Right ventricle myocardium superior (tissue), 1 donor: ENCODE measurements at regions not wholly inside any gene's neighbourhood (a gene's known extent, or its start where the extent isn't known, plus 50 kb on each side); places are given as distances from the start of the nearest gene placed in this dataset.
"Not testable (repeated sequence)": the region's sequence is repeated elsewhere in the genome, so short reads cannot be mapped to it uniquely, and the experiment has no call there.

ENCODE experiments used
- ATAC-seq: fragments of 200-7000 bp; cut with Tn5 transposase; one replicate; pipeline ENCODE4 v1.9.1; 2020; ENCODE audit warnings: mild to moderate bottlenecking; ENCODE audit not compliant: poor library complexity
- DNase-seq: peaks from one replicate; pipeline ENCODE4 v3.0.0-alpha.2; 2020
- intact Hi-C: fragments of 100-400 bp; cut with DNase I; formaldehyde crosslinking; loops from one replicate; pipeline ENCODE4 v1.11.2; 2022
- donor health status: DM: no; HTN: yes; CAD: no; lungs with severe emphysema.

DNA sequence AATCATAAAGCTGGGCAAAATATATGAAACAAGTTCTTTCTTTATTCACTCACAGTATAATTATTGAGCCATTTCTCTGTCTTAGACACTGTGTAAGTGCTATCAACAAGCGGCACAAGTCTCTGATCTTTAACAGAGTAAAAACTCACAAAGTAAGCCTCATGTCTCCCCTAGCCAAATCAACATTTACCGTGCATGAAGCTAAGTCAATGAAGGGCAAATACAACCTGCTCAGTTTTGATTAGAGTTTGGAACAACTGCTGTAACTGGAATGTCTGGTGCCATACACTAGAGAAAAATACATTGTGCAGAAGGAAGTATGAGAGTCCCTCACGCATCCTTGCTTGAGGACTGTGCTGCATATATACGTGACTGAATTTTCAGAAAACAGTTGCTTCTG lies 291.0 kb upstream of the EPHA3 start:
- intact Hi-C loops = no loop called here
- no peak for ATAC-seq
- no peak for DNase-seq

DNA sequence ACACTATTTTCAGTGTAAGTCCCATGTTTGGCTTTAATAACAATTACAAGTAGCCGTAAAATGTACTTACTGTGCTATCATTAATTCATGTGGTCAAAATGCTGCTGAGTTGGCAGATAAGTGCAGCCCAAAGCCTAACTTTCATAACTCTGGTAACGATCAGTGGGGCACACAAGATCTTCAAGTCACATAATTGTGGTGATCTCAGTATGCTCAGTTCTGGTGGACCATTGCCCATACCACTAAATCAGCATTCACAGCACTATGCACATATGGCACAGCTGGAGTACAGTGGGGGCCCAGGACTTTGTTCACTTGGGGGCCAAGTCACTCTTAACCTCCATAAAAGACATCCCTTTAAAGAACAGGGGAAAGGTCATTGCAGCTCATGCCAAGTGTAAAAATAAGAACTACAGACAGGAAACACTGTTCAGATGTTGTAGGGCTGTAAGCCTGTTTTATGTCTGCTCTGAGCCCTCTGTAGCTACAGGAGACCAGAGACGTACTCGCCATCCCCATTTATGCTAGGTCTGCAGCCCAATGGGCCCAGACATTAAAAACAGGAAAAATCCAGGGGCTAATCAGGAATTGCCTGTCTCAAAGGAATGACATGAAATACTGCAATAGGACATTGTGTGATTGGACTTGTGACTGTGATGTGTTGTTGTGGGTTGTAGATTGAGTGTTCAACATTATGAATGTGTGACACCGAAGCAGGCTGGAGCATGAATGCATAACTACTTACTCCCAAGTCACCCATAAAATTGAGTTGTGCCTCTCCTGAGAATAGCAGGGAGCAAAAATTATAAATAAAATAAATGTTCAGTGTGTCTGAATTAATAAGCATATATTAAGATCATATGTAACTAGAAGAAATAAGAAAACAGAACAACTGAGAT lies 282.5 kb upstream of the EPHA3 start:
- DNase-seq = no peak

DNA sequence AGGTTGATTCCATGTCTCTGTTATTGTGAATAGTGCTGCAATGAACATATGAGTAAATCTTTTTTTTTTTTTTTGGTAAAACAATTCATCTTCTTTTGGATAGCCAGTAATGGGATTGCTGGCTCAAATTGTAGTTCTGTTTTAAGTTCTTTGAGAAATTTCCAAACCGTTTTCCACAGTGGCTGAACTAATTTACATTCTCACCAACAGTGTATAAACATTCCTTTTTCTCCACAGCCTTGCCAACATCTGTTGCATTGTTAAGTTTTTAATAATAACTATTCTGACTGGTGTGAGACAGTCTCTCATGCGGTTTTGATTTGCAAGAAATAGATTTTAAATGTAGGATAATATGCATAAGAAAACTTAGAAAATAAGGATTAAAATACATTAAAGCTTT lies 279.0 kb upstream of the EPHA3 start:
- no peak for DNase-seq
- ATAC-seq = no peak
- intact Hi-C loops = no loop called here

More for the DNA sequence above, 282.5 kb upstream of the EPHA3 start:
- intact Hi-C loops = no loop called here
- ATAC-seq = no peak

DNA sequence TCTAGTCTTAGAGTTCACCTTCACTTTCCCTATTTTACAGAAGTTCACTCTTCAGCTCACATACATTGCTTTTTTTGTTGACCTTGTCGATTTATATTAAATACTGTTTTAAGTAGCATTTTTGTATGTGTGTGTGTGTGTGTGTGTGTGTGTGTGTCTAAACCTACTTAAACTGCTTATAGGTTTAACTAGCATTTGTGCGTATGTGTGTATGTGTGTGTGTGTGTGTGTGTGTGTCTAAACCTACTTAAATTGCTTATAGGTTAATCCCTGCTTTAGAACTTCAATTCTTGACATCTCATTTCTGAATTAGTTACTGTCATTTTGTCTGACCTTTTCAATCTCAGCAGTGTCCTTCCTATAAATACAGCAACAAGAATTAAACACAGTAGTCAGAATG lies 254.8 kb upstream of the EPHA3 start:
- DNase-seq = no peak

DNA sequence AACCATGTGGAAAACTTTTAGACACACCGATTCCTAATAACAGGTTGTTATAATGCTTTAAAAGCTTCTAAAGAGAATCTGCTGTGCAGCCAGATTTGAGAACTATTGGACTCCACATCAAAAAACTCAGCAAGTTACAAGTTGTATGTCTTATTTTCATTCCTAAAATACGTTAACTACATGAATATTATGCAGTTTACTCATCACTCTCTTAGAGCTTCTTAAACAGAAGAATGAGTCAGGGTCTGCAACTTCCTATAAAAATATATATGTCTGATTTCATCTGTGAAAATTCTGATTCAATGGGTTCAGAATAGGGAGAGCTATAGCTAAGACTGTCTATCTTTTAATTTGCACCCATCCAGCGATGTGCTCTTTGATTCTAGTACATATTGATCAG lies 244.2 kb upstream of the EPHA3 start:
- no peak for ATAC-seq
- no peak for DNase-seq
- intact Hi-C loops = no loop called here

More for the DNA sequence above, 254.8 kb upstream of the EPHA3 start:
- no peak for ATAC-seq
- intact Hi-C loops = no loop called here

DNA sequence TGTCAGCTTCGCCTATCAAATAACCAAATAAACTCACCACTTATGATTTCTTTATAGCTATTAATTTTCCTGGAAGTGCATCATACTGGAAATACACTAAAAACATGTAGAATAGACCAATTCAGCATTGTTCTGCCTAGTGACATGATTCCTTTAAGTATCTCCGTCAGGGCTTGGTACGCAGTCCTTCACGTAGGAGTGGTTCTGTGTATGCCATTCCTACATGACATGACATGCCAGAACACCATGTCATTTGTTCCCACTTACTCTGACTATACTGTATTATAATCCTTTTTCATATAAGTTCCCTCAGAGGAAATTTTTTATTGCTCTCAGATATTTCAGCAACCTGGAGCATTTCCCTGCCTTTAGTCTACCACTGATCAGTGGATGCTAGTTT lies 230.7 kb upstream of the EPHA3 start:
- intact Hi-C loops = no loop called here
- DNase-seq (no peak), ATAC-seq (no peak)

DNA sequence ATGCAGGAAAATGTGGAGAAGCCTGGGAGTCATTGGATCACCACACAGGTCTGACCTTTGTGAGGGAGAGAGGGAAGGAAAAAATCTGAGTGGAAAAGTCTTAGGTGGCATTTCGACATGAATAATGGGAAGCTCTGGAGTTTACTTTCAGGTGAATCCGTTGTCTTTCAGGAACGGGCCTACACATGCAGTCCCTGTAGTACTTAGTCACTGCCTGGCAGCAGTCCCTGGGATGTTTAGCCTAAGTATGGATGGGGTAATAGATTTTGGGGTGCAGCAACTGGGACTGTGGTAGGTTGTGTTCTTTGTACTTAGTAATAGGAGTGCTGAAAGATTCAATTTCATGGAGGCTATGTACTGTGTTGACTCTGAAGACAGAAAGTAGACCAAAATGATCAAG lies 227.5 kb upstream of the EPHA3 start:
- intact Hi-C loops = no loop called here
- DNase-seq (no peak), ATAC-seq (no peak)

DNA sequence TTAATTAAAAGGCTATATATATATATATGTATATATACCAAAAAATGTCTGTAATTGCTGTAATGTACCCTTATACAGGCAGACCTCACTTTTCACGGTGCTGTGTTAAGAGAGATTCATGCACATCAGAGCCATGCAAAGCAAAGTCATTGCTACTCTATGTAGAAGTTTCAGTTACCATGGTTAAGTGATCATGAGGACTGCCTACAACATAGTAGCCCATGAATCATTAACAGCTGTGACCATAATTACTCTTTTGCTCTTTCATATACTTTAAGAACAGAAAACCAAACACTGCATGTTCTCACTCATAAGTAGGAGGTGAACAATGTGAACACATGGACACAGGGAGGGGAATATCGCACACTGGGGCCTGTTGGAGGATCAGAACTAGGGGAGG lies 225.3 kb upstream of the EPHA3 start:
- intact Hi-C loops = no loop called here
- DNase-seq (no peak), ATAC-seq (no peak)

DNA sequence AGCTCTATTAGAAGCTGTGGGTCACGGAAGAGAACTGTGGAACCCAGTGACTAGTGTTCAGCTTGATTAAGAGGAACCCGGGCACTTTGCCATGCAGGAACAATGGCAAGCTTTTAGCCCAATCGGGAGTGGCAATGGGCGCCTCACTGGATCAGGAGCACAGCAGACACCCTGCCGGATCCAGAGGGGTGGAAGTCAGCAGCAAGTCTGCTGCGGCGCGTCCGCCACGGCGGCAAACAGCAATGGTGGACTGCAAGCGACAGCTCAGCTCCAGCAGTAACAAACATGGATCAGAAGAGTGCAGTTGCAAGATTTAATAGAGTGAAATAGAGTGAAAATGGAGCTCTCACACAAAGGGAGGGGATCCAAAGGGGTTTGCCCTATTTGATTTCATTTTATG lies 220.8 kb upstream of the EPHA3 start:
- intact Hi-C loops, DNase-seq, ATAC-seq: not testable (repeated sequence)

DNA sequence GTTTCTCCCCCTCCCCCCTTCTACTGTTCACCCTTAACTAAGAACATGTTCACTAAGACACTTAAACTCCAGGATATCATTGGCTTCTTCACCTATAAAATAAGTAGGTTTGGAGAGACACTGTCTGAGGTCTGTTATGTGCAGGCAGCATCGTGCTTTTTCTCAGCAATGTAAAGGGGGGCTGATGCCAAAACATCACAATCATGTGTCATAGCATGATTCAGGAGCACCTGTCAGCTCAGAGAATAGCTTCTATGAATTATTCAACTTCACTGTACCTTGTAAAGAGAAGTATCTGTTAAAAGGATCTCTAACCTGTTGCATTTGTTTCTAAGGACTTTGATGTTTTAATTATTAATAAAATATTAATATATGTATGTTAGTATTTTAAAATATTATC lies 211.4 kb upstream of the EPHA3 start:
- intact Hi-C loops = no loop called here

DNA sequence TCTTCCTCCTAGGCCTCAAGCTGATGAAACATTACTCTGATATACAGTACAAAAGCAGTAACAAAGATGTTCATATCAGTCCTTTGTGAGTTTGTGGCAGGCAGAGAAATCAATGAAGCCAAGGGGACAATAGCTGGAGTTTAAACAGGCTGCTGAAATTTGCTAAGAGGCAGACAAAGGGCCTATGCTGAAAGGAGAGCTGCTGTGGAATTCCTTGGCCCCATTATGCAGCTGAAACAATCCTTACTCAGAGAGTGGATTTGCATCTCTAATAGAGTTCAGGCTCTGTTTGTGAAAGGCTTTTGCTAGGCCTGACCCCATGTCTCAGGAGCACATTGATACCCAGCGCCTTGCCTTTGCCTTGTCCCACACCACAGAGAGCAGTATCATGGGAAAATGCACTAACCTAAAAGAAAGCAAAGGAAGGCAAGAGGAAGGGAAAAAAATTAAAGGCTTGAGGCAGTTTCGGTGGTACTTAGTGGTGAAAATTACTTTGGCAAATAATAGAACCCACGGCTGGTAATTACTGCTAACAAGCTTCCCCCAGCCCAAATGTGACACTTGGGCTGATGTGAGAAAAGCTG lies 195.0 kb upstream of the EPHA3 start:
- DNase-seq (no peak), ATAC-seq (no peak)
- intact Hi-C loops = no loop called here

More for the DNA sequence above, 211.4 kb upstream of the EPHA3 start:
- DNase-seq (no peak), ATAC-seq (no peak)

DNA sequence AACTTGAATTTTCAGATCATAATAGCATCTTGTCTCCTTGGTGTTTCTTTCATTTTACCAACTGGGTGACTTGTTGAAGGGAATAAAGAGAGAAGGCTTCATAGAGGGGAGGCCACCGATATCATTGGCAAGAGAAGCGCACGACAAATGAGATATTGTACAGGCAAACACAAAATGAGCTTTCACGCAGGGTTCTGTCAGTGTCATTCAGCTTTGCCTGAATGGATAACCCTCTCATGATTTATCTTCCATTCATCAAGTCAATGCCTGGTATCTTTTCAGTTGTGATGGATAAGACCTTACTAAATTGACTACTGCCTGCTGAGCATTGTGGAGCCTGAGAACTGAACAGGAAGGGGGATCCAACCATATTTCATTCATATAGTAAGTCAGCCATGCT lies 188.6 kb upstream of the EPHA3 start:
- ATAC-seq = no peak
- no peak for DNase-seq
- intact Hi-C loops = no loop called here

DNA sequence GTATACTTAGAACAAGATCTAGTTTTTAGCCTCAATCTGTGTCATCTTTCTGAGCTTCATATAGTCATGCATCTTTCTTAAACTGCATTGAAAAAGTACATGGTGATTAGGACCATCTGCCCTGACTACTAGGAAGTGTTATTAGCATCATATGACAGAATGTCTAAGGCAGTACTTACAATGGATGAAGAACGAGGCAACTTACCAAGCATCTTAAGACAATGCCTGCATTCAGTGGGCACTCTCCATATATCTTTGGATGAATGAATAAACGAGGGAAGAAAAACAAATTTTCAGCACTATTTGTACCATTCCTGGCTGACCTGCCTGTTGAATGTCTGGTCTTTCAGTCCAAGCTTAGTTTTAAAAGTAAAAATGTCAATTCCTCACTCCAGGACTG lies 185.4 kb upstream of the EPHA3 start:
- DNase-seq (no peak), ATAC-seq (no peak)
- intact Hi-C loops = no loop called here

DNA sequence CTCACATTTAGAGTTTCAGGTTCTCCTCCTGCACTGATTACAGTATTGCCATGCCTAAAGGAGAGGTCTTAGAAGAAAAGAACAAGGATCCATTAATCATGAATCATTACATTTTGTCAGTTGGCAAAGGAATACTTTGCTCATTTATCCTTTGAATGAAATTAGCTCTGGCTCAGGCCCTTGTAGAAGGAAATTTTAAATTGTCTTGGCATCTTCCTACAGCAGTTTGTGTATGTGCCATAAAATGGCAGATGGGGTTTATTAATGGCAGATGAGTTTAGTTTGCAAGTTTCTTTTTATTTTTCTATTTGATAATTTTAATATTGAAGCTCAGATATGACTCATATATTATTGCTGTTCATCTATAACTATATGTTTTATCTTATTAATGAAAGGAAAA lies 181.2 kb upstream of the EPHA3 start:
- intact Hi-C loops = no loop called here
- no peak for ATAC-seq
- no peak for DNase-seq

DNA sequence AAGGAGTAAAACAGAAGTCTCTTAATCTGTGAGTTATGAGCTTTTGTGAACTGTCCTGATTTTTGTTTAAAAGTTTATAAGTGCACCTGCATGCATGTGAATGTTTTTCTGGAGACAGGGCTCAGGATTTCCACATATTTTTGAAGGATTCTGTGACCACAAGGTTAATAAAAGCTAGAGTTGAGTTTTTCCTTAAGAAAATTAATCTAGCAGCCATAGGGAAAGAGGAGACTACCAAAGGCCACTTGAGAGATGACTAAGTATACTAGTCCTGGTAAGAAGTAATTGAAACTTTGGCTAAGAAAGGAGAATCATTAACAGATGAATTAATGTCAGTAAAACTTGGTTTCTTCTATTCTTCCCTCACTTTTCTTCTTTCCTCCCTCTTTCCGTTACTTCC lies 176.8 kb upstream of the EPHA3 start:
- DNase-seq (no peak), ATAC-seq (no peak)
- intact Hi-C loops = no loop called here

DNA sequence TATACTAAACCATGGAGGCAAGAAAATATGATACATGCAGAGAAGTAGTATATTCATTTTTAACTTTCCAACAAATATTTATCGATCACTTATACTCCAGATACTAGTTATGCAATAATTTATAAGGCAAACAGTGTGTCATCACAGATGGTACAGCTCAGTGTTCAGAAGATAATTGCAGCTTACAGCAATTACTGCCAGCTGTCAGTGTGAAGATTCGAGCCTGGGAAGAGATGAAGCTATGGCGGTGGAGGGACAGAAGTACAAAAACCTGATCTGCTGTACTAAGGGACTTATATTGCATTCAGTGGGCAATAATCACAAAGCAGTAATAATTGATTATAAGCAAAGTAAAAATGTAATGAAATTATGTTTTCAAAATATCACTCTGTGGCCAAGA lies 170.6 kb upstream of the EPHA3 start:
- intact Hi-C loops = no loop called here
- DNase-seq (no peak), ATAC-seq (no peak)

DNA sequence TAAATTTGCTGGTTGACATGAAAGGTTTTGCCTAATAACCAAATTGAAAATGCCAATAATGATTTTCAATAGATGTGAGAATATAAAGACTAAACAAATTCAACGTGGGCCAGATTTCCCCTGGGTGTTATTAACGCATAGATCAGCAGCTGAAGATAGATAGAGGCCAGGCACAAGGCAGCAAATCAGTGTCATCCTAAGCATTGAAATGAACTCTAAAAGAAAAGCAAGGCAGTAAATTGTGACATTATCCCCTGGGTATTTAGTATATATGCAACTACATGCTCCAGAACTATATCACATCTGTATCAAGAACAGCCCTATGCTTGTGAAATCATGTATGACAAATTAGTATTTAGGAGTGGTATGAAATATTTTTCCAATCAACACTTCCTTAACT lies 167.1 kb upstream of the EPHA3 start:
- ATAC-seq (no peak), DNase-seq (no peak)
- intact Hi-C loops = no loop called here

DNA sequence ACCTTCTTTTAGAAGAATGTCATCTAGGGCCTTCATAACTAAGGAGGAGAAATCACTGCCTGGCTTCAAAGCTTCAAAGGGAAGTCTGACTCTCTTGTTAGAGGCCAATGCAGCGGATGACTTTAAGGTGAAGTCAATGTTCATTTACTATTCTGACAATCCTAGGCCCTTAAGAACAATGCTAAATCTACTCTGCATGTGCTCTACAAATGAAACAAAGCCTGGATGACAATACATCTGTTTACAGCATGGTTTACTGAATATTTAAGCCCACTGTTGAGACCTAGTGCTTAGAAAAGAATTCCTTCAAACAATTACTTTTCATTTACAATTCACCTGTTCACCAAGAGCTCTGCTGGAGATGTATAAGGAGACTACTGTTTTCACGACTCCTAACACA lies 160.4 kb upstream of the EPHA3 start:
- DNase-seq (no peak), ATAC-seq (no peak)
- intact Hi-C loops = no loop called here

DNA sequence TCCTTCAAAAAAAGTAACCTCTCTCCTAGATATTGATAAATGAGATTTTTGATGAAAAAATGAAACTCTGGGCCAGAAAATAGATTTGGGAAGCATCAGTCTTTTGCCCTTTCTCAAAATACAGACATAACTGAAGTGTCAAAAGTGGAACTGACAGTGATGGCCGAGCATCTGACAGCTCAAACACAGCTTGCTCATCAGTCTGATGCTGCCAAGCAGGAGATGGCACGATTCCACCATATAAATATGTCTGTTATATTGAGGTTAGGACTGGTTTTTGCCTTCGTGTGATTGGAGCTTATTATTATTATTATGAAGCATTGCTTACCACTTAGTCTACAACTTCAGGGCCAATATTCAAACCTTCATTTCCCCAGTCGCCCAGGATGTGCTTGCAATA lies 152.6 kb upstream of the EPHA3 start:
- no peak for ATAC-seq
- no peak for DNase-seq
- intact Hi-C loops = no loop called here

DNA sequence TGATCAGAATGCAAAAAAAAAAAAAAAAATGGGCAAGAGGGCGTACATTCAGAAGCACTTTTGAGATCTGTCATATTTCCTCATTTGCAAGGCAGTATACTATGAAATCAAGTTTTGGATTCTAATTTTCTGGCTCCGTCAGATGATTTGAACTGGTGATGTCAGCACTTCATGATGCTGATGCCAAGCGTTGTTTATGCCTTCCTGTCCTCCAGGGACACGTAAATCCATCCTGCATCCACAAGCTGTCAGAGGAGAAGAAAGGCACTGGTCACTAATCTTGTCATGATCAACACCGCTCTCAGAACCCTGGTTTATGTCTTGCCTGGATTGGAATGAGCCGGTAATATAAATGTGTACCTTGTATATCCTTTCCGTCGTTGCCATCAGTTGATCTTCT lies 152.1 kb upstream of the EPHA3 start:
- intact Hi-C loops = no loop called here
- DNase-seq = no peak
- no peak for ATAC-seq
